ENCODE measurements at regions not wholly inside any gene's neighbourhood (a gene's known extent, or its start where the extent isn't known, plus 50 kb on each side); places are given as distances from the start of the nearest gene placed in this dataset.

- H3K4me3 ChIP-seq (ENCODE audit: low read depth, low read length): no peak overlapping the region
- DNase-seq (ENCODE audit: low read depth): no peak
- TF ChIP-seq MAX (IDR thresholded peaks at IDR 0.05; ENCODE audit: low read depth, low read length) (no peak), CTCF (IDR thresholded peaks at IDR 0.05; ENCODE audit: low read depth, low read length) (no peak), POLR2A (IDR thresholded peaks at IDR 0.05; ENCODE audit: extremely low read depth, insufficient read length) (no peak), MYC (IDR thresholded peaks at IDR 0.05; ENCODE audit: low read depth, low read length) (no peak)
Measured at GRCh38 chr11:106292526-106292925, 215.1 kb downstream of the AASDHPPT start.

- no peak for DNase-seq (ENCODE audit: low read depth)
- H3K4me3 ChIP-seq (ENCODE audit: low read depth, low read length): no peak overlapping the region
- TF ChIP-seq POLR2A (IDR thresholded peaks at IDR 0.05; ENCODE audit: extremely low read depth, insufficient read length): no peak
- no peak for TF ChIP-seq MAX (IDR thresholded peaks at IDR 0.05; ENCODE audit: low read depth, low read length)
- TF ChIP-seq MYC (IDR thresholded peaks at IDR 0.05; ENCODE audit: low read depth, low read length): no peak
- no peak for TF ChIP-seq CTCF (IDR thresholded peaks at IDR 0.05; ENCODE audit: low read depth, low read length)
Measured at GRCh38 chr11:106295974-106296373, 218.5 kb downstream of the AASDHPPT start.

- no peak overlapping the region for H3K4me3 ChIP-seq (ENCODE audit: low read depth, low read length)
- TF ChIP-seq CTCF (IDR thresholded peaks at IDR 0.05; ENCODE audit: low read depth, low read length): no peak
- TF ChIP-seq MAX (IDR thresholded peaks at IDR 0.05; ENCODE audit: low read depth, low read length): no peak
- no peak for TF ChIP-seq POLR2A (IDR thresholded peaks at IDR 0.05; ENCODE audit: extremely low read depth, insufficient read length)
- no peak for TF ChIP-seq MYC (IDR thresholded peaks at IDR 0.05; ENCODE audit: low read depth, low read length)
- DNase-seq (ENCODE audit: low read depth): no peak
Measured at GRCh38 chr11:106302416-106302815, 225.0 kb downstream of the AASDHPPT start.

GRCh38 chr11:106304274-106304673 lies 226.8 kb downstream of the AASDHPPT start:
- no peak for DNase-seq (ENCODE audit: low read depth)
- TF ChIP-seq MYC (IDR thresholded peaks at IDR 0.05; ENCODE audit: low read depth, low read length): no peak
- no peak for TF ChIP-seq CTCF (IDR thresholded peaks at IDR 0.05; ENCODE audit: low read depth, low read length)
- no peak for TF ChIP-seq MAX (IDR thresholded peaks at IDR 0.05; ENCODE audit: low read depth, low read length)
- no peak for TF ChIP-seq POLR2A (IDR thresholded peaks at IDR 0.05; ENCODE audit: extremely low read depth, insufficient read length)
- H3K4me3 ChIP-seq (ENCODE audit: low read depth, low read length): no peak overlapping the region

GRCh38 chr11:106305458-106305857 lies 228.0 kb downstream of the AASDHPPT start:
- DNase-seq (ENCODE audit: low read depth): no peak
- no peak for TF ChIP-seq CTCF (IDR thresholded peaks at IDR 0.05; ENCODE audit: low read depth, low read length)
- TF ChIP-seq MYC (IDR thresholded peaks at IDR 0.05; ENCODE audit: low read depth, low read length): no peak
- TF ChIP-seq POLR2A (IDR thresholded peaks at IDR 0.05; ENCODE audit: extremely low read depth, insufficient read length): no peak
- TF ChIP-seq MAX (IDR thresholded peaks at IDR 0.05; ENCODE audit: low read depth, low read length): no peak
- H3K4me3 ChIP-seq (ENCODE audit: low read depth, low read length): no peak overlapping the region

GRCh38 chr11:106306942-106307341 lies 229.5 kb downstream of the AASDHPPT start:
- no peak overlapping the region for H3K4me3 ChIP-seq (ENCODE audit: low read depth, low read length)
- TF ChIP-seq MYC (IDR thresholded peaks at IDR 0.05; ENCODE audit: low read depth, low read length): no peak
- TF ChIP-seq POLR2A (IDR thresholded peaks at IDR 0.05; ENCODE audit: extremely low read depth, insufficient read length): no peak
- TF ChIP-seq CTCF (IDR thresholded peaks at IDR 0.05; ENCODE audit: low read depth, low read length): no peak
- no peak for TF ChIP-seq MAX (IDR thresholded peaks at IDR 0.05; ENCODE audit: low read depth, low read length)
- no peak for DNase-seq (ENCODE audit: low read depth)
